SHP77 treated with DMSO at 0.1 percent for 48 hours (cell line): ENCODE measurements at regions not wholly inside any gene's neighbourhood (a gene's known extent, or its start where the extent isn't known, plus 50 kb on each side); places are given as distances from the start of the nearest gene placed in this dataset.
"Not testable (repeated sequence)": the region's sequence is repeated elsewhere in the genome, so short reads cannot be mapped to it uniquely, and the experiment has no call there.

Source experiments
- DNase-seq: peaks from one replicate; lab custom pipeline; 2025; lab: John Stamatoyannopoulos, UW

DNA sequence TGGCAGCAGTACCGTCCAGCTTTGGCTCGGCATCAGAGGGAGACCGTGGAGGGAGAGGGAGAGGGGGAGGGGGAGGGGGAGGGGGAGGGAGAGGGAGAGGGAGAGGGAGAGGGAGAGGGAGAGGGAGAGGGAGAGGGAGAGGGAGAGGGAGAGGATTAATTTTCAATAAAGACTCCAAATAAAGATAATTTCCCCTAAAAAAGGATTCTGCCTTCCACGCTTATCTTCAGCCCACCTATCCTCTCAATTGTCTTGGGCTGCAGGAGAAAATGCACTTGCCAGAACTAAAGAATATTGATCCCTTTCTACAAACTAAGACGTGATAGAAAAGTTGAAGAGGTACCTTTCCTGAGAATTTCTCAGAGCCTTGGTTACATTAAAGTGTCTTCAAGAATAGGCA, 206.9 kb upstream of the CBLB start:
- not testable (repeated sequence) for DNase-seq

GRCh38 chr3:106078635-106079034, 209.8 kb upstream of the CBLB start:
- DNase-seq = no peak

GRCh38 chr3:106082616-106083015, 213.8 kb upstream of the CBLB start:
- no peak for DNase-seq

- DNase-seq = no peak
These were observed 214.4 kb upstream of the CBLB start for GRCh38 chr3:106083207-106083606.

DNA sequence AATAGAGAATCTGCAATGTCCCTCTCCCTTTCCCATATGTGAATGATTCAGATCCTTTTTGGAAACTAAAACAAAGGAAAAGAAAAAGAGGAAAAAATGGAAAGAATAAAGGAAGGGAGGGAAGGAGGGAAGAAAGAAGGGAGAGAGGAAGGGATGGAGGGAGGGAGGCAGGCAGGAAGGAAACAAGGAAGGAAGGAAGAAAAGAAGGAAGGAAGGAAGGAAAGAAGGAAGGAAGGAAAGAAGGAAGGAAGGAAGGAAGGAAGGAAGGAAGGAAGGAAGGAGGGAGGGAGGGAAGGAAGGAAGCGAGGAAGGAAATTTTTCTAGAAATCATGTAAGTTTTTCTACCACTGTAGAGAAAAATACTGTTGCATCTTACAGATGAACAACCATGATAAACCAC, 215.0 kb upstream of the CBLB start:
- DNase-seq = no peak

DNA sequence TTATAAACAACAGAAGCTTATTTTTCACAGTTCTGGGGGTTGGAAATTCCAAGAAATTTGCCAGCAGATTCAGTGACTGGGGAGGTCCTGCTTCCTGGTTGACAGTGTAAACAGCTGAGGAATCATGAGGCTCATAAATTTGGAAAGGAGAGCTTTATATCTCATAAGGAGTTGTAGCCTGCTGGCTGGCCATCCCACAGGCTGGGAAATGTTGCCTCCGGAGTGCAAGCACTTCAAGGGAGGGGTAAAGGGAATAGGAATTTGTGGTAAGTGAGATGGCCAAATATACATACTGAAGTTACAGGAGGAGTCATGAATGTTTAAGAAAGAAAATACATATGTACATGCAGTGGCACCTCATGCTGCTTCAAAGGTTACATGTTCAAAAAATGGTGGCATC, 217.2 kb upstream of the CBLB start:
- DNase-seq = no peak

- DNase-seq = no peak
These were observed 217.8 kb upstream of the CBLB start for GRCh38 chr3:106086636-106087035.

DNA sequence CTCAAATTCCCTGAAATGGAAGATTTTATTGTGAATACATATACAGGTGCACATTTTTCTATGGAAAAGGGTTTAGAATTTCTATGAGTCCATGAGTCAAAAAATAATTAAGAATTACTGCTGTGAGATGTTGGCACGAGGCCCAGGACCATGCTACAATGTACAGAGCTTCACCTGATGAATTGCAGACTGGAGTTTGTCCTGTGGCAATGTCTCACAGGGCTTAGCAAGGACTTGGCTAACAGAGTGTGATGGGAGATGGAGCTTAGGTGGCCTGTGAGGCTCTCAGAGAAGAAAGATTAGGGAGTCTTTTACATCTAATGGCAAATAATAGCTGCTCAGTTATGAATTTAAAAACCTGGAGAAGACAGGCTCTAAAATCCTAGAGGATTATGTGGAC, 219.5 kb upstream of the CBLB start:
- no peak for DNase-seq

DNA sequence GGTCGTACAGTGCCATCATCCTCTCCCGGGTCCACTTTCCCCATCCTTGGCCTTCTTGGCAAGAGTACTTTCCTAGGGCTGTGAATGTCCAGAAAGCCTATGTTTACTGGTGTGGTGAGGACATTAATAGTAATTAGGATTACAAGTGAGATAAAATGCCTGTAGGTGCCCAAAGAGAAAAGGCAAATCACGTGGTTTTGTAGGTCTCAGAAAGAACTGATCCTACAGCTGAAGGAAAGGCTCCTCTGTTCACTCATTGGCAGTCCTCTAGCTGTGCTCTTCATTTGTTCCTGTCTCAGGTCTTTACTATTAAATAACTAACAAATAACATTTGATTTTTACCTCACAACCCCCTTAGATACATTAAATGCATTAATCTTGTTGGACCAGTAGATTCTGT, 220.1 kb upstream of the CBLB start:
- no peak for DNase-seq

GRCh38 chr3:106089806-106090205, 221.0 kb upstream of the CBLB start:
- no peak for DNase-seq

DNA sequence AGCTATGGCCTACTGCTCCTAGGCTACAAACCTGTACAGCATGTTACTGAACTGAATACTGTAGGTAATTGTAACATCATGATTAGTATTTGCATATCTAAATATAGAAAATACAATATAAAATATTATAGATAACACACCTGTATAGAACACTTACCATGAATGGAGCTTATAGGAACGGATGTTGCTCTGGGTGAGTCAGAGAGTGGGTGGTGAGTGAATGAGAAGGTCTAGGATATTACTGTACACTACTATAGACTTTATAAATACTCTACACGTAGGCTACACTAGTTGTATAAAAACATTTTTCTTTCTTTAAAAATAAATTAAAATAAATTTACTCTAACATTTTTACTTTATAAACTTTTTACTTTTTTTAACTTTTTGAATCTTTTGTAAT, 224.0 kb upstream of the CBLB start:
- DNase-seq = no peak

DNA sequence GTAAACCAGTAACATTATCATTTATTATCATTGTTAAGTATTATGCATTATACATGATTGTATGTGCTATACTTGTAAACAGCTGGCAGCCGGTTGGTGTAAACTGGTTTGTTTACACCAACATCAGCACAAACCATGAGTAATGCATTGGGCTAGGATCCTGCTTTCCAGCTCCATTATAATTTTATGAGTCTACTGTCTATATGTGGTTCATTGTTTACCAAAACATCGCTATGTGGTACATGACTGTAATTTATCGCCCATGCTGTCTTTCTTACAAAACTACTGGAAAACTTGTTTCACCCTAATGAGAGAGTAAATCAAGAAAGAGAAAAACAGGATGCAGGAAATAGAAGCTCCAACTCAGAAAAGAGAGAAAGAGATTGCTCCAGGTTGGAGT, 224.8 kb upstream of the CBLB start:
- no peak for DNase-seq

- no peak for DNase-seq
These were observed 229.1 kb upstream of the CBLB start for GRCh38 chr3:106097817-106098435.

- no peak for DNase-seq
These were observed 234.6 kb upstream of the CBLB start for GRCh38 chr3:106103383-106103782.

- DNase-seq = no peak
These were observed 235.3 kb upstream of the CBLB start for GRCh38 chr3:106104078-106104477.

DNA sequence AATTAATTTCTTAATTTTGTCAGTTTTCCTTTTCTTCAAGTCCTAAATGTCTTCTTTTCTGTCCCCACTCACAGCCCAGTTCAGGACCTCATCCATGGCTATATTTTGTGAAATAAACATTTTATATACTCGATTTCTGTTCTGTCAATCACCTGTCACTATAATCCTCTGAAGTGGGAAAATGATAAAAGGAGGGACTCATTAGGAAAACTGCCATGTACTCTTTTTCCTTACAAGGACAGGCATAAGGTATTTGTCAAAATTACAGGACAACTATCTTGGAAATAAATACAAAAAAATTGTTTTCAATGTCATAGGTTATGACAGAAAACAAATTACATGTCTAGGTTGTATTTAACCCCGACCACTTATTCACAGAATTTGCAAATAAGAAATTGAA, 240.1 kb upstream of the CBLB start:
- no peak for DNase-seq

- not testable (repeated sequence) for DNase-seq
These were observed 243.7 kb upstream of the CBLB start for GRCh38 chr3:106112561-106112960.

- no peak for DNase-seq
These were observed 244.9 kb upstream of the CBLB start for GRCh38 chr3:106113747-106114146.

DNA sequence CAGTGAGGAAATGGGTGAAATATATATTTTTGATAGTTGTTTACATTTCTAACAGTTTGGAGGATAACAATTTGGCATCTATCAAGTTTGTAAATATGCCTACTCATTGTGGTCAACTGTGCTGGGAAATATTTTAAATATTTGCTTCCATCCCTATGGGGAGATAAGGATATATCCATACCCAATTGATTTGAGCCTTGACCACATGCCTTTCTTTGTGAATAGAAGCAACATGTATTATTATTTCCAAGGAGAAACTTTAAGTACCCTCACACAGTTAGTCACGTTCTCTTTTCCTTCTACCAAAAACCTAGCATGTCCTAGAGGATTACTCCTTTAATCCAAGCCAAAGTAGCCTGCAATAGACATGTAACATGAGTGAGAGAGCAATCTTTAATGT, 245.4 kb upstream of the CBLB start:
- DNase-seq = no peak

DNA sequence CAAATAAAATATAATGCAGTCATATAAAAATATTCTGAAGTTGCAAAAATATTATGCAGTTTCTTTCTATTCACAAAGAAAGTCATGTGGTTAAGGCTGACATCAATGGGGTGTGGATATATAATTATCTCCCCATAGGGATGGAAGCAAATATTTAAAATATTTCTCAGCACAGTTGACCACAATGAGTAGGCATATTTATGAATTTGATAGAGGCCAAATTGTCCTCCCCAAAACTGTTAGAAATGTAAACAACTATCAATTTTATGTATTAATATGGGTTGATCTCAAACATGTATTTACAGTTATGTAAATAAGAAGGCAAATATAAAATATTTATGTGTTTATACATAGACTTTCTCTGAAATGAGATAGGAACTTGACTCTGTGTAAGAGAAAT, 246.0 kb upstream of the CBLB start:
- DNase-seq = no peak

GRCh38 chr3:106115557-106115956, 246.7 kb upstream of the CBLB start:
- no peak for DNase-seq

DNA sequence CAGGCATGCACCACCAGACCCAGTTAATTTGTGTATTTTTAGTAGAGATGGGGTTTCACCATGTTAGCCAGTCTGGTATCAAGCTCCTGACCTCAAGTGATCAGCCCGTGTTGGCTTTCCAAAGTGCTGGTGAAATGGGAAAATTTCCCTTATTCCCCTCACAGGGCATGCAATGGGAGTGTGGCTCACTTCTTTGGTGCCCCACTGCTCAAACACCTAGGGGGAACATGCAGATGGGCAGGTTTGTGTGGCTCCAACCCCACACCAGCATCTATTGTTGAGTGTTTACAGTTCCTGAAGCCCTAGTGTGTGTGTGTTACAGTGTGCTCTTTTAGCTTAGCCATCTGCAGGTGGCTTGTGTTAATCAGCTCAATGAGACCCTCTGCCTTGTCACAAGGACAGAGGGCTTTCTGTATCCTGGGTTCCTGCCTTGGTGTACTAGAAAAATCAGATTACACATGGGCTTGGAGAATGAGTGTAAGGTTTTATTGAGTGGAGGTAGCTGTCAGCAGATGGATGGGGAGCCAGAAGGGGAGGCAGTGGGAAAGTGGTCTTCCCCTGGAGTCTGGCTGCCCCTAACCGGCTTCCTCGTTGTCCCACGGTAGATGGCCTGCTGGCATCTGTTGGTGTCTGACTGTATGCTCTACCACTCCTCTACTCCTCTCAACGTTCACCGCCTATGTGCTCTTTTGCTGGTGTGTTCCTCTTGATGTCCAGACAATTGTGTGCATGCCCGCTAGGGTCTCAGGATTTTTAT, 248.1 kb upstream of the CBLB start:
- no peak for DNase-seq

- DNase-seq = no peak
These were observed 248.7 kb upstream of the CBLB start for GRCh38 chr3:106117490-106117858.

GRCh38 chr3:106119614-106120082, 250.8 kb upstream of the CBLB start:
- no peak for DNase-seq
